SK-N-SH treated with all-trans-retinoic acid at 6 μM for 48 hours (cell line): ENCODE measurements at regions not wholly inside any gene's neighbourhood (a gene's known extent, or its start where the extent isn't known, plus 50 kb on each side); places are given as distances from the start of the nearest gene placed in this dataset.

Source experiments
- ARNTL ChIP-seq: fragments of 450-650 bp; formaldehyde crosslinking; IDR thresholded peaks from 2 replicates; pipeline ENCODE4 v1.5.0; 2020; ENCODE audit warnings: low read depth, mild to moderate bottlenecking, moderate library complexity, borderline replicate concordance
- RARB ChIP-seq: fragments of 250-450 bp; sonication (Bioruptor Pico); IDR thresholded peaks from 2 replicates; pipeline ENCODE4 v1.8.0; 2021; ENCODE audit warnings: mild to moderate bottlenecking, moderate library complexity

- TF ChIP-seq ARNTL (CRISPR knock-in tag): no peak
- no peak for TF ChIP-seq RARB (CRISPR knock-in tag)
Measured at GRCh38 chr7:131961054-131961680, 404.7 kb upstream of the PODXL start.
